ENCODE measurements at regions not wholly inside any gene's neighbourhood (a gene's known extent, or its start where the extent isn't known, plus 50 kb on each side); places are given as distances from the start of the nearest gene placed in this dataset.

- DNase-seq (ENCODE audit: low read depth), result no peak
- H3K4me3 ChIP-seq (ENCODE audit: low read length), result no peak overlapping the region
- no peak for TF ChIP-seq CTCF (conservative IDR thresholded peaks at IDR 0.05; ENCODE audit: low read depth, low read length)
Observed at GRCh38 chr7:20466543-20467021, 135.9 kb downstream of the ITGB8 start.

GRCh38 chr7:20470082-20470481 is 139.4 kb downstream of the ITGB8 start:
- TF ChIP-seq CTCF (conservative IDR thresholded peaks at IDR 0.05; ENCODE audit: low read depth, low read length), result no peak
- H3K4me3 ChIP-seq (ENCODE audit: low read length), result no peak overlapping the region
- no peak for DNase-seq (ENCODE audit: low read depth)

- no peak for DNase-seq (ENCODE audit: low read depth)
- no peak overlapping the region for H3K4me3 ChIP-seq (ENCODE audit: low read length)
- no peak for TF ChIP-seq CTCF (conservative IDR thresholded peaks at IDR 0.05; ENCODE audit: low read depth, low read length)
Observed at GRCh38 chr7:20470726-20471125, 140.0 kb downstream of the ITGB8 start.

GRCh38 chr7:20474249-20474648 is 141.2 kb upstream of the ABCB5 start:
- DNase-seq (ENCODE audit: low read depth), result no peak
- no peak overlapping the region for H3K4me3 ChIP-seq (ENCODE audit: low read length)
- no peak for TF ChIP-seq CTCF (conservative IDR thresholded peaks at IDR 0.05; ENCODE audit: low read depth, low read length)

DNA sequence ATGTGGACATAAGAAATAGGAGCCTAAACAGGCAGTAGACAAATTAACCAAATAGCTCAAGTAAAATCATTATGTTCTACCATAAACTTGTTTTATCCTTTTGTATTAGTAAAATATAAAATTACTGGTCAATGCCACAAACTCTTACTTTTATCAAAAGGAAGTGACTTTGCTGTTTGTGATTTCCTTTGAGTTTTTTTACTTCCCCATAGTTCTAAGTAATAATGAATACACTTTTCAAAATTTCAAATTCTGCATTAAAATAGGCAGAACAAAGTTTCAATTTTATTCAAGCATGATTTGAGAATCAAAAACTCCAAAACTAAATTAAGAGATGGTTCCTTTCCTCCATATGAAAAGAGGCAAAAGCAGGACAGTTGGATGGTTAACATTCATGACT is 139.7 kb upstream of the ABCB5 start:
- no peak for DNase-seq (ENCODE audit: low read depth)
- no peak for TF ChIP-seq CTCF (conservative IDR thresholded peaks at IDR 0.05; ENCODE audit: low read depth, low read length)
- H3K4me3 ChIP-seq (ENCODE audit: low read length), result no peak overlapping the region

DNA sequence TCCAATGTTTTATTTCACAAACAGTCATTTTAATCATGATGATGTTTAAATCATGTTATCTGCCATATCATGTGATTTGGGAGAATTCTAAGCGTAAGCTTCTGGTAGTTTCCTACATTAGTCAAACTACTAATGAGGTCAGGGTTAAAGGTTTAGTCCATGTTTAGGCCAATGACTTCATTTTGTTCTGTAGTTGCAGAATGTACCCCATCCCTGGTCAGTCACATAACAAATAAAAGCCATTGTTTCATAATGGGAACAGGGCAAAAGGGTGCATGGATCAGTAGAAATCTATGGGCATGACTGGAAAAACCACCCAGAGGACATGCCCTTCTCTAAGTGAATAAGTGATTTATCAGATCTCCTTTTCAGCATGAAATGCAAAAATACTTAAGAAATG is 138.4 kb upstream of the ABCB5 start:
- H3K4me3 ChIP-seq (ENCODE audit: low read length), result no peak overlapping the region
- DNase-seq (ENCODE audit: low read depth), result no peak
- no peak for TF ChIP-seq CTCF (conservative IDR thresholded peaks at IDR 0.05; ENCODE audit: low read depth, low read length)

GRCh38 chr7:20479706-20480105 is 135.8 kb upstream of the ABCB5 start:
- no peak for DNase-seq (ENCODE audit: low read depth)
- no peak for TF ChIP-seq CTCF (conservative IDR thresholded peaks at IDR 0.05; ENCODE audit: low read depth, low read length)
- no peak overlapping the region for H3K4me3 ChIP-seq (ENCODE audit: low read length)

All from retinal pigment epithelial cell (primary cell).